Ascending aorta (tissue), 2 donors: ENCODE measurements at regions not wholly inside any gene's neighbourhood (a gene's known extent, or its start where the extent isn't known, plus 50 kb on each side); places are given as distances from the start of the nearest gene placed in this dataset.

Source experiments
- DNase-seq, 2 donors: peaks; one replicate each; pipeline ENCODE4 v3.0.0-alpha.2; 2019; ENCODE audit warnings: low spot score in 2 of 2
- H3K27ac ChIP-seq, 2 donors: fragments of 200-600 bp; sonication (generic); one replicate each; pipeline ENCODE4 v1.5.1; 2016 to 2017; ENCODE audit warnings: mild to moderate bottlenecking in 1 of 2
- H3K27me3 ChIP-seq: fragments of 200-600 bp; sonication (generic); one replicate; pipeline ENCODE4 v1.5.1; 2017
- H3K36me3 ChIP-seq, 2 donors: fragments of 200-600 bp; sonication (generic); one replicate each; pipeline ENCODE4 v1.5.1; 2016
- H3K4me1 ChIP-seq, 2 donors: fragments of 200-600 bp; sonication (generic); one replicate each; pipeline ENCODE4 v1.5.1; 2016 to 2017; ENCODE audit warnings: mild to moderate bottlenecking in 1 of 2
- H3K4me3 ChIP-seq, 2 donors: fragments of 200-600 bp; sonication (generic); one replicate each; pipeline ENCODE4 v1.5.1; 2016 to 2017; ENCODE audit warnings: mild to moderate bottlenecking in 1 of 2
- H3K9me3 ChIP-seq, 2 donors: fragments of 200-600 bp; sonication (generic); one replicate each; pipeline ENCODE4 v1.5.1; 2016
- CTCF ChIP-seq, 3 experiments: fragments of 200-600 bp in 2 of 3; fragments of 450-650 bp in 1 of 3; sonication (generic) in 2 of 3; IDR thresholded peaks; one replicate each; pipeline ENCODE4 v1.5.1; 2016 to 2019; ENCODE audit warnings: antibody characterized with exemption in 3 of 3, mild to moderate bottlenecking in 1 of 3, moderate library complexity in 1 of 3
- intact Hi-C: fragments of 100-400 bp; cut with DNase I; formaldehyde crosslinking; loops from one replicate; pipeline ENCODE4 v1.15.1; 2023

- no peak for TF ChIP-seq CTCF (IDR thresholded peaks at IDR 0.05)
- H3K9me3 ChIP-seq: no peaks in the 10 kb centered on the region
- no peaks in the 10 kb centered on the region for H3K27me3 ChIP-seq
- intact Hi-C loops: no loop called here
- no peak overlapping the region for H3K4me3 ChIP-seq
- H3K4me1 ChIP-seq: no peaks in the 10 kb centered on the region
- no peak for DNase-seq
- H3K27ac ChIP-seq: no peak overlapping the region
- no peaks in the 10 kb centered on the region for H3K36me3 ChIP-seq
These were observed 195.5 kb upstream of the BTG1 start for GRCh38 chr12:92341065-92341668.

- Histone ChIP-seq H3K4me1 (no peaks in the 10 kb centered on the region), H3K4me3 (no peak overlapping the region), H3K36me3 (no peaks in the 10 kb centered on the region), H3K27me3 (no peaks in the 10 kb centered on the region), H3K9me3 (no peaks in the 10 kb centered on the region), H3K27ac (no peak overlapping the region)
- no peak for TF ChIP-seq CTCF (IDR thresholded peaks at IDR 0.05)
- DNase-seq: no peak
- intact Hi-C loops: no loop called here
These were observed 194.9 kb upstream of the BTG1 start for GRCh38 chr12:92340441-92341064.

DNA sequence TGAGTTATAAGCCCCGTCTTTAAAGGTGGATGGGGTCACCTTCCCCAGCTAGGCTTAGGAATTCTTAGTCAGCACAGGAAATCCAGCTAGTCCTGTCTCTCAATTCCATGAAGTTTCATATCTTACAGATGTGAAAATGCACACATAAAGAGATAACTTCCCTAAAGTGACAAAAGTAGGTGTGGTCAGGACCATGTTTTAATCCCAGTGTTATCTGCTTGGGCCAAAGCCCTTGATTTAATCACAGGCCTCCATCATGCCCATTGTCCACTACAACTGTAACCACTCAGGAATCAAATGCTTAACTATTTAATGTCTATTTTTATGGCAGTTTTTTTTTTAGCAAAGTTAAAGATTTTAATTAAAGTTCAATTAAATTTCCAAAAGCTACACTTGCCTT, 194.4 kb upstream of the BTG1 start:
- intact Hi-C loops: no loop called here
- H3K4me3 ChIP-seq: no peak overlapping the region
- H3K27me3 ChIP-seq: no peaks in the 10 kb centered on the region
- no peaks in the 10 kb centered on the region for H3K36me3 ChIP-seq
- no peak for DNase-seq
- no peak for TF ChIP-seq CTCF (IDR thresholded peaks at IDR 0.05)
- H3K9me3 ChIP-seq: no peaks in the 10 kb centered on the region
- H3K27ac ChIP-seq: no peak overlapping the region
- H3K4me1 ChIP-seq: no peaks in the 10 kb centered on the region

DNA sequence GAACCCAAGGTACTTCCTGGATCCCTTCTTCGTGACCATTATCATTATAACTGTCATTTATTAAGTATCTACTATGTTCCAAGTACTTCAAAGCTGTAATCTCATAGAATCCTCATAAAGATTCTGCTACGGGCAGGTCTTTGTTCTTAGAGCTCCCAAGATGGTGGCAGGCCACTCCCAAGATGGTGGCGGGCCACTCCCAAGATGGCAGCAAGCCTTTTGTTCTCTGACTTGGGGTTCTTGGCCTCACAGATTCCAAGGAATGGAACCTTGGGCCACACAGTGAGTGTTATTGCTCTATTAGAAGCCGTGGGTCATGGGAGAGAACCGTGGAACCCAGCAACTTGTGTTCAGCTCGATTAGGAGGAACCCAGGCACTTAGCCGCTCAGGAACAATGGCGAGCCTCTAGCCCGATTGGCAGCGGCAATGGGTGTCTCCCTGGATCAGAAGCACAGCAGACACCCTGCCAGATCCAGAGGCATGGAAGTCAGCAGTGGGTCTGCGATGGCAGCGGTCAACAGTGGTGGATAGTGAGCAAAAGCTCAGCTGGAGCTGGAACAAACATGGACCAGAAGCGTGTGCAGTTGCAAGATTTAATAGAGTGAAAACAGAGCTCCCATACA, 193.7 kb upstream of the BTG1 start:
- Histone ChIP-seq H3K4me1 (no peaks in the 10 kb centered on the region), H3K27me3 (no peaks in the 10 kb centered on the region), H3K4me3 (no peak overlapping the region), H3K9me3 (no peaks in the 10 kb centered on the region), H3K27ac (no peak overlapping the region), H3K36me3 (no peaks in the 10 kb centered on the region)
- TF ChIP-seq CTCF (IDR thresholded peaks at IDR 0.05): no peak
- no peak for DNase-seq
- intact Hi-C loops: no loop called here

DNA sequence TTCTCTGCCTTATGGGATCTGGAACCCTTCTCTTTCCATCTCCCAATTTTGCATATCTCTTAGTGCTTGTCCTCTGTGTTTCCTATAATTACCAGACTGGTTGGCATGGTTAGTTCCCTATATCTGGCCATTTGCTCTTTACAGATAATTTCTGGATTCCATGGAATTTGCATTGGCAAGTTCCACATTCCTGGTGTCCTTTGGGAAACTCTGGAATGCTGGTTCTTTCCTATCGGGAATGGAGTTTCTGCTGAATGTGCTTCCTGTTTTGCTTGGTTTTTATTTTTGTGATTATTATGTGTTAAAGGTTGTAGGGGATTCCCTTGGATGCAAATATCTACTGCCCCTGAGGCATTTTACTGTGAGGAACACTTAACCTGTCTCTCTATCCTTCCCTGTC, 193.0 kb upstream of the BTG1 start:
- intact Hi-C loops: no loop called here

More for the DNA sequence above, 193.0 kb upstream of the BTG1 start:
- Histone ChIP-seq H3K36me3 (no peaks in the 10 kb centered on the region), H3K4me1 (no peaks in the 10 kb centered on the region), H3K9me3 (no peaks in the 10 kb centered on the region), H3K27ac (no peak overlapping the region), H3K4me3 (no peak overlapping the region), H3K27me3 (no peaks in the 10 kb centered on the region)
- TF ChIP-seq CTCF (IDR thresholded peaks at IDR 0.05): no peak
- no peak for DNase-seq
